Sigmoid colon (tissue), 4 donors: ENCODE measurements at regions not wholly inside any gene's neighbourhood (a gene's known extent, or its start where the extent isn't known, plus 50 kb on each side); places are given as distances from the start of the nearest gene placed in this dataset.
"Not testable (repeated sequence)": the region's sequence is repeated elsewhere in the genome, so short reads cannot be mapped to it uniquely, and the experiment has no call there.

Source experiments
- CTCF ChIP-seq, 4 experiments: fragments of 450-650 bp in 3 of 4; fragments of 200-600 bp in 1 of 4; IDR thresholded peaks; one replicate each; pipeline ENCODE4 v1.5.1; 2016 to 2019; ENCODE audit warnings: antibody characterized with exemption in 4 of 4, mild to moderate bottlenecking in 3 of 4, moderate library complexity in 2 of 4
- POLR2A ChIP-seq, 2 donors: fragments of 450-650 bp; IDR thresholded peaks; one replicate each; pipeline ENCODE4 v1.6.1; 2016; ENCODE audit warnings: antibody characterized with exemption in 2 of 2, mild to moderate bottlenecking in 2 of 2, moderate library complexity in 2 of 2
- POLR2AphosphoS5 ChIP-seq, 4 donors: sonication (generic); formaldehyde crosslinking; IDR thresholded peaks; one replicate each; pipeline ENCODE4 v1.6.1; 2017; ENCODE audit warnings: antibody characterized with exemption in 4 of 4

GRCh38 chr1:120248203-120248602 lies 71.9 kb upstream of the SEC22B start:
- TF ChIP-seq CTCF, POLR2AphosphoS5, POLR2A (IDR thresholded peaks at IDR 0.05): not testable (repeated sequence)
